Calu3 (cell line): ENCODE measurements at regions not wholly inside any gene's neighbourhood (a gene's known extent, or its start where the extent isn't known, plus 50 kb on each side); places are given as distances from the start of the nearest gene placed in this dataset.

Experiments
- BruUV-seq: library from RNA; stranded (reverse); fragments of 400-500 nt; replicated peaks from 2 replicates; lab custom pipeline; 2021; lab: Mats Ljungman, UMichigan
- CTCF ChIA-PET: fragments of 300-600 bp; sonication (Branson Sonifier 250); formaldehyde crosslinking; loops from one replicate; lab custom pipeline; 2022; ENCODE audit warnings: antibody characterized with exemption; lab: Charles Lee
- DNase-seq: peaks from one replicate; pipeline ENCODE4 v3.0.0; 2022
- H3K27ac Mint-ChIP-seq: one replicate; pipeline ENCODE4 v1.8.0; 2022; ENCODE audit warnings: mixed read lengths; ENCODE audit not compliant: unreplicated experiment
- H3K27me3 Mint-ChIP-seq: one replicate; pipeline ENCODE4 v1.8.0; 2022; ENCODE audit warnings: mixed read lengths; ENCODE audit not compliant: unreplicated experiment
- H3K36me3 Mint-ChIP-seq: one replicate; pipeline ENCODE4 v1.8.0; 2022; ENCODE audit warnings: mild to moderate bottlenecking, moderate library complexity, mixed read lengths; ENCODE audit not compliant: insufficient read depth, unreplicated experiment
- H3K4me1 Mint-ChIP-seq: one replicate; pipeline ENCODE4 v1.8.0; 2022; ENCODE audit warnings: mild to moderate bottlenecking, low read depth, mixed read lengths; ENCODE audit not compliant: unreplicated experiment
- H3K4me3 Mint-ChIP-seq: one replicate; pipeline ENCODE4 v1.8.0; 2022; ENCODE audit warnings: mild to moderate bottlenecking, low read depth, moderate library complexity, mixed read lengths; ENCODE audit not compliant: unreplicated experiment
- H3K9me3 Mint-ChIP-seq: one replicate; pipeline ENCODE4 v1.8.0; 2022; ENCODE audit warnings: low read depth, mixed read lengths; ENCODE audit not compliant: unreplicated experiment
- intact Hi-C: fragments of 100-400 bp; cut with micrococcal nuclease; formaldehyde crosslinking; loops from one replicate; pipeline ENCODE4 v1.10.0; 2022; ENCODE audit not compliant: unreplicated experiment
- TF ChIP-seq, protein P1 (sequence below): fragments of 200-600 bp; IDR thresholded peaks from one replicate; pipeline ENCODE4 v1.8.0; 2022; ENCODE audit warnings: antibody characterized with exemption; ENCODE audit not compliant: unreplicated experiment

DNA sequence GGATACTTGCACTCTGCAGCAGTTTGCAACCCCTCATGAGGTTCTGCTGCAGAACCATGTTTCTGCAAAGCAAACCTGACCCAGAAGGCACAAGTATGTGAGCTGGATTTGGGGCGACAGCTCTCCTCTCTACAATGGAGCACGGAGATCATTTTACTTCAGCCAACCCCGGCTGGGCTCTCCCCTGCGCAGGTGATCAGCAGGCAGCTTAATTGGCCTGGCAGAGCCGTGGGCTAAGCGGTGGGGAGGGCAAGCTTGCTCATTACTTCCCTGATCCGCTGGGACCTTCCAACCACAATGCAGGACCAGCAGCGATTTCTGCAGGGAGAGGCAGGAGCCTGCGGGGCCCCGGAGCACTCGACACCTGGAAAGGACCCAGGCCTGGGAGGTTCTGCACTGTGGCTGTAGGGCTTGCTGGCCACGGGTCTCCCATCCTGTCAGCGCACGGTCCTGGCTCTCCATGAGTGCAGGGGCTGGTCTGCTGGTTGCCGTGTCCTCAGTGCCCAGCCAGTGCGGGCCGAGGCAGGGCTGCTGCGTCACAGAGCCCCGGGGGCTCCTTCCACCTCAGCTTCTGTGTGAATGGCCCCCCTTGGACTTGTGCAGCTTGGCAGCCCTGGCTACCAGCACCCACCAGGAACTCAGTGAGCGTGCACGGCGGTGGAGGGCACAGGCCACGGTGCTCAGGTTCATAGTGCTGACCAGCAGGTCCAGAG is 51.8 kb upstream of the RAPGEF1 start:
- CTCF ChIA-PET, result no interaction called here

More for the DNA sequence above, 51.8 kb upstream of the RAPGEF1 start:
- H3K27me3 Mint-ChIP-seq, result peaks cover 84% of the 10 kb centered on the region
- intact Hi-C loops, result no loop called here
- DNase-seq, result no peak
- no peak overlapping the region for H3K27ac Mint-ChIP-seq
- no peaks in the 10 kb centered on the region for H3K4me1 Mint-ChIP-seq
- H3K9me3 Mint-ChIP-seq, result no peaks in the 10 kb centered on the region
- TF ChIP-seq, protein P1, sequence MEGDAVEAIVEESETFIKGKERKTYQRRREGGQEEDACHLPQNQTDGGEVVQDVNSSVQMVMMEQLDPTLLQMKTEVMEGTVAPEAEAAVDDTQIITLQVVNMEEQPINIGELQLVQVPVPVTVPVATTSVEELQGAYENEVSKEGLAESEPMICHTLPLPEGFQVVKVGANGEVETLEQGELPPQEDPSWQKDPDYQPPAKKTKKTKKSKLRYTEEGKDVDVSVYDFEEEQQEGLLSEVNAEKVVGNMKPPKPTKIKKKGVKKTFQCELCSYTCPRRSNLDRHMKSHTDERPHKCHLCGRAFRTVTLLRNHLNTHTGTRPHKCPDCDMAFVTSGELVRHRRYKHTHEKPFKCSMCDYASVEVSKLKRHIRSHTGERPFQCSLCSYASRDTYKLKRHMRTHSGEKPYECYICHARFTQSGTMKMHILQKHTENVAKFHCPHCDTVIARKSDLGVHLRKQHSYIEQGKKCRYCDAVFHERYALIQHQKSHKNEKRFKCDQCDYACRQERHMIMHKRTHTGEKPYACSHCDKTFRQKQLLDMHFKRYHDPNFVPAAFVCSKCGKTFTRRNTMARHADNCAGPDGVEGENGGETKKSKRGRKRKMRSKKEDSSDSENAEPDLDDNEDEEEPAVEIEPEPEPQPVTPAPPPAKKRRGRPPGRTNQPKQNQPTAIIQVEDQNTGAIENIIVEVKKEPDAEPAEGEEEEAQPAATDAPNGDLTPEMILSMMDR, result no peak
- no TSS peak for BruUV-seq
- no peak overlapping the region for H3K4me3 Mint-ChIP-seq
- no peaks in the 10 kb centered on the region for H3K36me3 Mint-ChIP-seq
